Right lung (tissue), 2 donors: ENCODE measurements at regions not wholly inside any gene's neighbourhood (a gene's known extent, or its start where the extent isn't known, plus 50 kb on each side); places are given as distances from the start of the nearest gene placed in this dataset.

ENCODE experiments used
- DNase-seq, 2 donors: peaks; one replicate each; pipeline ENCODE4 v3.0.0-alpha.2; 2013

- DNase-seq = peak in 1 of 2 donors; percentile 17
Measured at GRCh38 chr1:182196897-182197870, 135.7 kb upstream of the ZNF648 start.

GRCh38 chr1:182195733-182196132, 134.2 kb upstream of the ZNF648 start:
- no peak for DNase-seq

- DNase-seq = no peak
Measured at GRCh38 chr1:182193908-182194550, 132.5 kb upstream of the ZNF648 start.

GRCh38 chr1:182192966-182193365, 131.5 kb upstream of the ZNF648 start:
- no peak for DNase-seq

GRCh38 chr1:182192215-182192614, 130.7 kb upstream of the ZNF648 start:
- no peak for DNase-seq

- no peak for DNase-seq
Measured at GRCh38 chr1:182191381-182192115, 130.0 kb upstream of the ZNF648 start.

GRCh38 chr1:182189535-182190066, 128.1 kb upstream of the ZNF648 start:
- no peak for DNase-seq

- no peak for DNase-seq
Measured at GRCh38 chr1:182186757-182187146, 125.2 kb upstream of the ZNF648 start.

GRCh38 chr1:182185842-182186756, 124.6 kb upstream of the ZNF648 start:
- DNase-seq = no peak

GRCh38 chr1:182185136-182185535, 123.6 kb upstream of the ZNF648 start:
- no peak for DNase-seq

GRCh38 chr1:182183606-182184005, 122.1 kb upstream of the ZNF648 start:
- no peak for DNase-seq

GRCh38 chr1:182182311-182182710, 120.8 kb upstream of the ZNF648 start:
- no peak for DNase-seq

GRCh38 chr1:182181167-182181572, 119.7 kb upstream of the ZNF648 start:
- DNase-seq = peak in 1 of 2 donors; percentile 14

- DNase-seq = no peak
Measured at GRCh38 chr1:182175361-182175931, 113.9 kb upstream of the ZNF648 start.

- no peak for DNase-seq
Measured at GRCh38 chr1:182174513-182174855, 113.0 kb upstream of the ZNF648 start.

GRCh38 chr1:182173808-182174512, 112.4 kb upstream of the ZNF648 start:
- no peak for DNase-seq

- no peak for DNase-seq
Measured at GRCh38 chr1:182172699-182173098, 111.2 kb upstream of the ZNF648 start.

- no peak for DNase-seq
Measured at GRCh38 chr1:182170891-182171461, 109.5 kb upstream of the ZNF648 start.

GRCh38 chr1:182169203-182169602, 107.7 kb upstream of the ZNF648 start:
- DNase-seq = no peak

- DNase-seq = no peak
Measured at GRCh38 chr1:182166750-182167149, 105.2 kb upstream of the ZNF648 start.
